ENCODE measurements at regions not wholly inside any gene's neighbourhood (a gene's known extent, or its start where the extent isn't known, plus 50 kb on each side); places are given as distances from the start of the nearest gene placed in this dataset.

DNA sequence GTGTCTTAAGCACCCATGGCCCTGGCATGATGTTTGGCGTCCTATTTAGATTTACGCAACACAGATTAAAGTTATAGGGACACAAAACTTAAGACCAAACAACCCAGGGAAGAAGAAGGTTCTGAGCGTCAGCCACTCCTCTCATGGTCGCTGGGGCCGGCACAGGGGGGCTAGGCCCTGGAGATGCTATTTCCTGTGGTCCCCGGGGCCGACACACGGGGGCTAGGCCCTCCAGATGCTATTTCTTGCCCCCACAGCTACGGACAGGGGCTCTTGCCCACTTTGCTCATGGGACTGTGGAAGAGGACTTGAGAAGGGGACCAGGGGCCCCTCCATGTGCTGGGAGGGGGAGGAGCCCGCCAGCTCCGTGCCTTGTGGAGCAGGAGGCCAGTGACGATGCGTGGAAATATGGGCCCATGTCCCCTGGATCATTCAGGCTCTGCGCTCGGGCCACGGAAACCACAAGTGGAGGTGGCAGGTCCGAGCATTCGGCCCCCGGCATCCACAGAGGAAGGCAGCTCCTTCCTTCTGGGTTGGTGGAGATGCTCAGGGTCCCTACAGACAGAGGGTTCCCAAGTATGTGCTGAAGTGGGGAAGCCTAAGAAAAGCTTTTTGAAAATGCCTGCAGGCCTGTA, 711.1 kb downstream of the BRD1 start:
- TF ChIP-seq, protein P1, sequence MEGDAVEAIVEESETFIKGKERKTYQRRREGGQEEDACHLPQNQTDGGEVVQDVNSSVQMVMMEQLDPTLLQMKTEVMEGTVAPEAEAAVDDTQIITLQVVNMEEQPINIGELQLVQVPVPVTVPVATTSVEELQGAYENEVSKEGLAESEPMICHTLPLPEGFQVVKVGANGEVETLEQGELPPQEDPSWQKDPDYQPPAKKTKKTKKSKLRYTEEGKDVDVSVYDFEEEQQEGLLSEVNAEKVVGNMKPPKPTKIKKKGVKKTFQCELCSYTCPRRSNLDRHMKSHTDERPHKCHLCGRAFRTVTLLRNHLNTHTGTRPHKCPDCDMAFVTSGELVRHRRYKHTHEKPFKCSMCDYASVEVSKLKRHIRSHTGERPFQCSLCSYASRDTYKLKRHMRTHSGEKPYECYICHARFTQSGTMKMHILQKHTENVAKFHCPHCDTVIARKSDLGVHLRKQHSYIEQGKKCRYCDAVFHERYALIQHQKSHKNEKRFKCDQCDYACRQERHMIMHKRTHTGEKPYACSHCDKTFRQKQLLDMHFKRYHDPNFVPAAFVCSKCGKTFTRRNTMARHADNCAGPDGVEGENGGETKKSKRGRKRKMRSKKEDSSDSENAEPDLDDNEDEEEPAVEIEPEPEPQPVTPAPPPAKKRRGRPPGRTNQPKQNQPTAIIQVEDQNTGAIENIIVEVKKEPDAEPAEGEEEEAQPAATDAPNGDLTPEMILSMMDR (IDR thresholded peaks at IDR 0.05 in 8 of 11, conservative IDR thresholded peaks at IDR 0.05 in 3 of 11), result no peak
- TF ChIP-seq POLR2A (IDR thresholded peaks at IDR 0.05), result no peak
- no peak for TF ChIP-seq POLR2AphosphoS5 (IDR thresholded peaks at IDR 0.05)

All from spleen (tissue), 7 donors.